Left lung (tissue), 4 donors: ENCODE measurements at regions not wholly inside any gene's neighbourhood (a gene's known extent, or its start where the extent isn't known, plus 50 kb on each side); places are given as distances from the start of the nearest gene placed in this dataset.
"Not testable (repeated sequence)": the region's sequence is repeated elsewhere in the genome, so short reads cannot be mapped to it uniquely, and the experiment has no call there.

Experiments
- ATAC-seq: fragments of 200-7000 bp; cut with Tn5 transposase; one replicate; pipeline ENCODE4 v1.9.1; 2020; ENCODE audit warnings: moderate library complexity
- DNase-seq, 4 donors: peaks; one replicate each; pipeline ENCODE4 v3.0.0-alpha.2; 2013 to 2020
- H3K27ac ChIP-seq, 2 donors: fragments of 200-600 bp; sonication (generic) in 1 of 2; one replicate each; pipeline versions ENCODE4 v1.5.0 to v1.8.0; 2020 to 2021
- H3K27me3 ChIP-seq, 2 donors: fragments of 200-600 bp; sonication (generic) in 1 of 2; one replicate each; pipeline versions ENCODE4 v1.5.0 to v1.8.0; 2020 to 2021
- H3K36me3 ChIP-seq, 2 donors: fragments of 200-600 bp; sonication (generic) in 1 of 2; one replicate each; pipeline versions ENCODE4 v1.5.0 to v1.8.0; 2020 to 2021
- H3K4me1 ChIP-seq, 2 donors: fragments of 200-600 bp; one replicate each; pipeline ENCODE4 v1.8.0; 2021
- H3K4me3 ChIP-seq, 2 donors: fragments of 200-600 bp; sonication (generic) in 1 of 2; one replicate each; pipeline versions ENCODE4 v1.5.0 to v1.8.0; 2020 to 2021; ENCODE audit warnings: mild to moderate bottlenecking in 1 of 2
- H3K9me3 ChIP-seq, 2 donors: fragments of 200-600 bp; sonication (generic) in 1 of 2; one replicate each; pipeline versions ENCODE4 v1.5.0 to v1.8.0; 2020 to 2021
- intact Hi-C, 2 donors: fragments of 100-400 bp; cut with DNase I; formaldehyde crosslinking; loops; one replicate each; pipeline versions ENCODE4 v1.11.2 to v1.14.2; 2022
- donor health status: DM: no; HTN: yes; CAD: no.
- donor health status: DM: no; HTN: no; CAD: no.

- DNase-seq (peak in 2 of 4 donors; percentile 83 to 91), ATAC-seq (peak; percentile 100)
- peak overlapping the region; percentile 70 to 77 for H3K27ac ChIP-seq
- H3K36me3 ChIP-seq, H3K27me3 ChIP-seq, intact Hi-C loops, H3K4me1 ChIP-seq, H3K9me3 ChIP-seq: not testable (repeated sequence)
- peak overlapping the region; percentile 19 to 43 for H3K4me3 ChIP-seq
These were observed 56.7 kb upstream of the GOLGA8R start for GRCh38 chr15:30470601-30471365.

GRCh38 chr15:30471366-30471749 lies 57.3 kb upstream of the GOLGA8R start:
- H3K9me3 ChIP-seq, intact Hi-C loops, ATAC-seq, H3K27me3 ChIP-seq, DNase-seq, H3K4me1 ChIP-seq, H3K36me3 ChIP-seq: not testable (repeated sequence)
- H3K27ac ChIP-seq = peak overlapping the region; percentile 70 to 77
- H3K4me3 ChIP-seq = peak overlapping the region; percentile 19 to 43

- DNase-seq, ATAC-seq, H3K36me3 ChIP-seq, H3K4me3 ChIP-seq, H3K27ac ChIP-seq, intact Hi-C loops, H3K9me3 ChIP-seq, H3K4me1 ChIP-seq, H3K27me3 ChIP-seq: not testable (repeated sequence)
These were observed 57.9 kb upstream of the GOLGA8R start for GRCh38 chr15:30471817-30472551.

GRCh38 chr15:30484887-30485286 lies 67.0 kb upstream of the GOLGA8Q start:
- H3K4me3 ChIP-seq, ATAC-seq, H3K27ac ChIP-seq, H3K9me3 ChIP-seq, H3K27me3 ChIP-seq, H3K4me1 ChIP-seq, intact Hi-C loops: not testable (repeated sequence)
- DNase-seq = peak in 2 of 4 donors; percentile 26 to 35
- peaks cover 0 to 16% of the 10 kb centered on the region in 2 donors for H3K36me3 ChIP-seq

GRCh38 chr15:30489237-30489636 lies 62.6 kb upstream of the GOLGA8Q start:
- DNase-seq = peak in 2 of 4 donors; percentile 47 to 81
- H3K27me3 ChIP-seq, H3K4me1 ChIP-seq, intact Hi-C loops, H3K9me3 ChIP-seq: not testable (repeated sequence)
- Histone ChIP-seq H3K36me3 (peaks cover 0 to 16% of the 10 kb centered on the region in 2 donors), H3K4me3 (peak overlapping the region in 1 of 2 donors; percentile 18), H3K27ac (peak overlapping the region; percentile 33 to 89)
- peak; percentile 75 for ATAC-seq

- H3K9me3 ChIP-seq, H3K4me1 ChIP-seq, DNase-seq, intact Hi-C loops, H3K4me3 ChIP-seq, H3K27me3 ChIP-seq, ATAC-seq: not testable (repeated sequence)
- Histone ChIP-seq H3K36me3 (peaks cover 0 to 16% of the 10 kb centered on the region in 2 donors), H3K27ac (peak overlapping the region in 1 of 2 donors; percentile 58)
These were observed 61.5 kb upstream of the GOLGA8Q start for GRCh38 chr15:30490334-30490733.

- H3K36me3 ChIP-seq, H3K4me3 ChIP-seq, DNase-seq, H3K27me3 ChIP-seq, intact Hi-C loops, ATAC-seq, H3K27ac ChIP-seq, H3K9me3 ChIP-seq, H3K4me1 ChIP-seq: not testable (repeated sequence)
These were observed 57.9 kb upstream of the GOLGA8Q start for GRCh38 chr15:30493947-30494346.

- H3K9me3 ChIP-seq, DNase-seq, H3K4me3 ChIP-seq, H3K27me3 ChIP-seq, intact Hi-C loops, H3K4me1 ChIP-seq, H3K27ac ChIP-seq, H3K36me3 ChIP-seq, ATAC-seq: not testable (repeated sequence)
These were observed 54.6 kb upstream of the GOLGA8Q start for GRCh38 chr15:30497275-30497674.

- DNase-seq, H3K4me1 ChIP-seq, H3K36me3 ChIP-seq, H3K27ac ChIP-seq, H3K4me3 ChIP-seq, intact Hi-C loops, H3K9me3 ChIP-seq, H3K27me3 ChIP-seq, ATAC-seq: not testable (repeated sequence)
These were observed 52.6 kb upstream of the GOLGA8Q start for GRCh38 chr15:30499233-30499632.

GRCh38 chr15:30500511-30500910 lies 51.3 kb upstream of the GOLGA8Q start:
- H3K27me3 ChIP-seq, intact Hi-C loops, DNase-seq, ATAC-seq, H3K4me1 ChIP-seq, H3K36me3 ChIP-seq, H3K9me3 ChIP-seq, H3K27ac ChIP-seq, H3K4me3 ChIP-seq: not testable (repeated sequence)
